Activated CD4-positive, alpha-beta T cell treated with anti-CD3 and anti-CD28 coated beads for 36 hours (primary cell): ENCODE measurements at regions not wholly inside any gene's neighbourhood (a gene's known extent, or its start where the extent isn't known, plus 50 kb on each side); places are given as distances from the start of the nearest gene placed in this dataset.

Experiments used
- ATAC-seq: fragments of 200-7000 bp; cut with Tn5 transposase; one replicate; pipeline ENCODE4 v1.10.0; 2021; ENCODE audit warnings: mild to moderate bottlenecking, moderate library complexity
- CTCF ChIA-PET: fragments of 350-600 bp; sonication (Branson Sonifier 250); formaldehyde crosslinking; loops from one replicate; lab custom pipeline; 2021; ENCODE audit warnings: antibody characterized with exemption; lab: Charles Lee
- POLR2A ChIA-PET: fragments of 350-600 bp; sonication (Branson Sonifier 250); formaldehyde crosslinking; loops from one replicate; lab custom pipeline; 2021; ENCODE audit warnings: antibody characterized with exemption, inconsistent platforms; lab: Charles Lee
- DNase-seq: peaks from one replicate; pipeline ENCODE4 v3.0.0-alpha.2; 2020
- H3K27ac Mint-ChIP-seq: one replicate; pipeline ENCODE4 v1.8.0; 2021; ENCODE audit warnings: mixed read lengths
- H3K27me3 Mint-ChIP-seq: one replicate; pipeline ENCODE4 v1.8.0; 2021; ENCODE audit warnings: mixed read lengths
- H3K36me3 Mint-ChIP-seq: one replicate; pipeline ENCODE4 v1.8.0; 2021; ENCODE audit warnings: low read depth, mixed read lengths
- H3K4me1 Mint-ChIP-seq: one replicate; pipeline ENCODE4 v1.8.0; 2021; ENCODE audit warnings: mixed read lengths
- H3K4me3 Mint-ChIP-seq: one replicate; pipeline ENCODE4 v1.8.0; 2021; ENCODE audit warnings: mild to moderate bottlenecking, moderate library complexity, mixed read lengths
- H3K9me3 Mint-ChIP-seq: one replicate; pipeline ENCODE4 v1.8.0; 2021; ENCODE audit warnings: low read depth, mixed read lengths
- intact Hi-C, 2 experiments: fragments of 100-400 bp; cut with DNase I in 1 of 2; cut with micrococcal nuclease in 1 of 2; formaldehyde crosslinking; loops; one replicate each; pipeline versions ENCODE4 v1.14.2 to v1.15.1; 2022 to 2024; cut with DNase I, micrococcal nuclease

- POLR2A ChIA-PET: no interaction called here
- Mint-ChIP-seq H3K36me3 (no peaks in the 10 kb centered on the region), H3K4me1 (no peaks in the 10 kb centered on the region), H3K4me3 (no peak overlapping the region), H3K27ac (no peak overlapping the region), H3K9me3 (peaks cover 2% of the 10 kb centered on the region), H3K27me3 (peaks cover 2% of the 10 kb centered on the region)
- CTCF ChIA-PET: no interaction called here
- ATAC-seq: no peak
- DNase-seq: no peak
- intact Hi-C loops: no loop called here
Measured at GRCh38 chr14:104316121-104316722, 177.8 kb downstream of the KIF26A start.

- no peaks in the 10 kb centered on the region for H3K4me1 Mint-ChIP-seq
- no peaks in the 10 kb centered on the region for H3K36me3 Mint-ChIP-seq
- no peak overlapping the region for H3K4me3 Mint-ChIP-seq
- intact Hi-C loops: no loop called here
- ATAC-seq (no peak), DNase-seq (no peak)
- no peaks in the 10 kb centered on the region for H3K9me3 Mint-ChIP-seq
- peaks cover 2% of the 10 kb centered on the region for H3K27me3 Mint-ChIP-seq
- no peak overlapping the region for H3K27ac Mint-ChIP-seq
- ChIA-PET CTCF (no interaction called here), POLR2A (no interaction called here)
Measured at GRCh38 chr14:104316723-104317491, 178.5 kb downstream of the KIF26A start.

GRCh38 chr14:104317492-104317805 lies 179.1 kb downstream of the KIF26A start:
- POLR2A ChIA-PET: no interaction called here
- CTCF ChIA-PET: no interaction called here
- H3K27ac Mint-ChIP-seq: no peak overlapping the region
- ATAC-seq (no peak), DNase-seq (no peak)
- no peaks in the 10 kb centered on the region for H3K9me3 Mint-ChIP-seq
- no peaks in the 10 kb centered on the region for H3K4me1 Mint-ChIP-seq
- H3K36me3 Mint-ChIP-seq: no peaks in the 10 kb centered on the region
- intact Hi-C loops: no loop called here
- H3K27me3 Mint-ChIP-seq: peaks cover 3% of the 10 kb centered on the region
- H3K4me3 Mint-ChIP-seq: no peak overlapping the region

GRCh38 chr14:104317975-104318557 lies 179.7 kb downstream of the KIF26A start:
- no peak overlapping the region for H3K27ac Mint-ChIP-seq
- no peaks in the 10 kb centered on the region for H3K9me3 Mint-ChIP-seq
- peaks cover 6% of the 10 kb centered on the region for H3K27me3 Mint-ChIP-seq
- intact Hi-C loops: no loop called here
- H3K4me3 Mint-ChIP-seq: no peak overlapping the region
- POLR2A ChIA-PET: no interaction called here
- ATAC-seq (no peak), DNase-seq (no peak)
- H3K4me1 Mint-ChIP-seq: no peaks in the 10 kb centered on the region
- H3K36me3 Mint-ChIP-seq: no peaks in the 10 kb centered on the region
- CTCF ChIA-PET: no interaction called here

- Mint-ChIP-seq H3K9me3 (no peaks in the 10 kb centered on the region), H3K4me3 (no peak overlapping the region), H3K27me3 (peaks cover 6% of the 10 kb centered on the region), H3K36me3 (no peaks in the 10 kb centered on the region), H3K4me1 (no peaks in the 10 kb centered on the region), H3K27ac (no peak overlapping the region)
- DNase-seq (no peak), ATAC-seq (no peak)
- intact Hi-C loops: no loop called here
- CTCF ChIA-PET: interaction anchor here (1.0 kb wide), 1 partner anchor 24 kb away, joined by 4 read pairs; no protein-coding TSS in a partner anchor
- POLR2A ChIA-PET: no interaction called here
Measured at GRCh38 chr14:104318558-104319490, 180.4 kb downstream of the KIF26A start.

- Mint-ChIP-seq H3K27ac (no peak overlapping the region), H3K27me3 (peaks cover 6% of the 10 kb centered on the region), H3K9me3 (no peaks in the 10 kb centered on the region), H3K36me3 (no peaks in the 10 kb centered on the region), H3K4me1 (no peaks in the 10 kb centered on the region), H3K4me3 (no peak overlapping the region)
- POLR2A ChIA-PET: no interaction called here
- no peak for DNase-seq
- CTCF ChIA-PET: interaction anchor here (1.0 kb wide), 1 partner anchor 23 kb away, joined by 4 read pairs; no protein-coding TSS in a partner anchor
- ATAC-seq: no peak
- intact Hi-C loops: no loop called here
Measured at GRCh38 chr14:104319491-104320241, 181.3 kb downstream of the KIF26A start.

- Mint-ChIP-seq H3K4me1 (no peaks in the 10 kb centered on the region), H3K27ac (no peak overlapping the region), H3K4me3 (no peak overlapping the region), H3K9me3 (no peaks in the 10 kb centered on the region), H3K27me3 (peaks cover 6% of the 10 kb centered on the region), H3K36me3 (no peaks in the 10 kb centered on the region)
- intact Hi-C loops: no loop called here
- CTCF ChIA-PET: no interaction called here
- POLR2A ChIA-PET: no interaction called here
- ATAC-seq (no peak), DNase-seq (no peak)
Measured at GRCh38 chr14:104320611-104321086, 182.3 kb downstream of the KIF26A start.

GRCh38 chr14:104321088-104321801 lies 182.9 kb downstream of the KIF26A start:
- no peaks in the 10 kb centered on the region for H3K4me1 Mint-ChIP-seq
- no peak for ATAC-seq

GRCh38 chr14:104321802-104322130 lies 183.4 kb downstream of the KIF26A start:
- ChIA-PET CTCF (interaction anchor here (0.6 kb wide), 1 partner anchor 193 kb away, joined by 5 read pairs; no protein-coding TSS in a partner anchor), POLR2A (no interaction called here)
- intact Hi-C loops: no loop called here
- DNase-seq (no peak), ATAC-seq (no peak)
- Mint-ChIP-seq H3K4me3 (no peak overlapping the region), H3K9me3 (no peaks in the 10 kb centered on the region), H3K27ac (no peak overlapping the region), H3K27me3 (peaks cover 6% of the 10 kb centered on the region), H3K36me3 (no peaks in the 10 kb centered on the region), H3K4me1 (no peaks in the 10 kb centered on the region)

More at GRCh38 chr14:104321088-104321801, 182.9 kb downstream of the KIF26A start:
- Mint-ChIP-seq H3K36me3 (no peaks in the 10 kb centered on the region), H3K9me3 (no peaks in the 10 kb centered on the region), H3K27ac (no peak overlapping the region), H3K4me3 (no peak overlapping the region), H3K27me3 (peaks cover 6% of the 10 kb centered on the region)
- ChIA-PET CTCF (no interaction called here), POLR2A (no interaction called here)
- DNase-seq: no peak
- intact Hi-C loops: no loop called here

- Mint-ChIP-seq H3K27me3 (peaks cover 6% of the 10 kb centered on the region), H3K27ac (no peak overlapping the region), H3K4me3 (no peak overlapping the region), H3K9me3 (no peaks in the 10 kb centered on the region), H3K4me1 (no peaks in the 10 kb centered on the region), H3K36me3 (no peaks in the 10 kb centered on the region)
- ATAC-seq (no peak), DNase-seq (no peak)
- ChIA-PET CTCF (no interaction called here), POLR2A (no interaction called here)
- intact Hi-C loops: no loop called here
Measured at GRCh38 chr14:104322531-104323366, 184.4 kb downstream of the KIF26A start.
